WI38 (cell line): ENCODE measurements at regions not wholly inside any gene's neighbourhood (a gene's known extent, or its start where the extent isn't known, plus 50 kb on each side); places are given as distances from the start of the nearest gene placed in this dataset.

ENCODE experiments used
- H3K4me3 ChIP-seq: 2 replicates; pipeline ENCODE4 v1.5.1; 2011; ENCODE audit warnings: low read depth, mild to moderate bottlenecking, control low read depth, low read length
- TF ChIP-seq, protein P1 (sequence below): IDR thresholded peaks from 2 replicates; pipeline ENCODE4 v1.5.1; 2012; ENCODE audit warnings: low read depth, mild to moderate bottlenecking, control low read depth, low read length

DNA sequence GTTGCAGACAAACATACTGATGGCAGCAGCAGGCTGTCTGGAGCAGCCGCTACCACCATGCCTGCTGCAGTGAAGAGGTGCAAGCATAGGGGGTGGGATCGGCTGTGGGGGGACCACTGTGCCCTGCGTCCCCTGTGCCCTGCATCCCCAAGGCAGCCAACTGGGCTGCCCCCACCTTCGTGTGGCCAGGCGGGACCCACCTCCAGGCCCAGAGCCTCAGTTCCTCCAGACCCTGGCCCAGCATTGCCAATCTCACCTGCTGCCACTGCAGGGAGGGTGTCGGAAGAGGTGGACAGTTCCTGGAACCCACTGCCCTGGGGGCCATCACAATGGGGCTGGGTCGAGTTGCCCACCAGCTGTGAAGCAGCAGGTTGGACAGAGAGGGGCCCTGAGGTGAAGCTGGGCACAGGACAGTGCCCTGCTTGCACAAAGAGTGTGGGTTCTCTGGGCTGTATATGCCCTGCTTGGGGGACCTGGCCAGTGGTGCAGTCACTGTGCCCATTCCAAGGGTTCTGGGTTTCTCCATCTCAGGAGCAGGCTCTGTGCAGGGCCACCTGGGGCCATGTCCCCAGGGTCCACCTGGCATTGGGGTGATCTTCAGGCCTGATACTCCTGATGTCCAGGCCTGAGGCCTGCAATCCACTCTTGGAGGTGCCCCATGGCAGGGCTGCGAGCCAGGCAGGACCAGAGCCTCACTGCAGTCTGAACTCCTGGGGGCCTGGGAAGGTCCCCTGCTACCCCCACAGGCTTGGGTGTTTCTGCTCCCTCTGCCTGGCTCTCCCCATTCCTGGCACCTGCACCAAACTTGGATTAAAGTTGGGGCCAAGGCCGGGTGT is 261.4 kb upstream of the NRIP1 start:
- TF ChIP-seq, protein P1, sequence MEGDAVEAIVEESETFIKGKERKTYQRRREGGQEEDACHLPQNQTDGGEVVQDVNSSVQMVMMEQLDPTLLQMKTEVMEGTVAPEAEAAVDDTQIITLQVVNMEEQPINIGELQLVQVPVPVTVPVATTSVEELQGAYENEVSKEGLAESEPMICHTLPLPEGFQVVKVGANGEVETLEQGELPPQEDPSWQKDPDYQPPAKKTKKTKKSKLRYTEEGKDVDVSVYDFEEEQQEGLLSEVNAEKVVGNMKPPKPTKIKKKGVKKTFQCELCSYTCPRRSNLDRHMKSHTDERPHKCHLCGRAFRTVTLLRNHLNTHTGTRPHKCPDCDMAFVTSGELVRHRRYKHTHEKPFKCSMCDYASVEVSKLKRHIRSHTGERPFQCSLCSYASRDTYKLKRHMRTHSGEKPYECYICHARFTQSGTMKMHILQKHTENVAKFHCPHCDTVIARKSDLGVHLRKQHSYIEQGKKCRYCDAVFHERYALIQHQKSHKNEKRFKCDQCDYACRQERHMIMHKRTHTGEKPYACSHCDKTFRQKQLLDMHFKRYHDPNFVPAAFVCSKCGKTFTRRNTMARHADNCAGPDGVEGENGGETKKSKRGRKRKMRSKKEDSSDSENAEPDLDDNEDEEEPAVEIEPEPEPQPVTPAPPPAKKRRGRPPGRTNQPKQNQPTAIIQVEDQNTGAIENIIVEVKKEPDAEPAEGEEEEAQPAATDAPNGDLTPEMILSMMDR, result no peak
- no peak overlapping the region for H3K4me3 ChIP-seq

DNA sequence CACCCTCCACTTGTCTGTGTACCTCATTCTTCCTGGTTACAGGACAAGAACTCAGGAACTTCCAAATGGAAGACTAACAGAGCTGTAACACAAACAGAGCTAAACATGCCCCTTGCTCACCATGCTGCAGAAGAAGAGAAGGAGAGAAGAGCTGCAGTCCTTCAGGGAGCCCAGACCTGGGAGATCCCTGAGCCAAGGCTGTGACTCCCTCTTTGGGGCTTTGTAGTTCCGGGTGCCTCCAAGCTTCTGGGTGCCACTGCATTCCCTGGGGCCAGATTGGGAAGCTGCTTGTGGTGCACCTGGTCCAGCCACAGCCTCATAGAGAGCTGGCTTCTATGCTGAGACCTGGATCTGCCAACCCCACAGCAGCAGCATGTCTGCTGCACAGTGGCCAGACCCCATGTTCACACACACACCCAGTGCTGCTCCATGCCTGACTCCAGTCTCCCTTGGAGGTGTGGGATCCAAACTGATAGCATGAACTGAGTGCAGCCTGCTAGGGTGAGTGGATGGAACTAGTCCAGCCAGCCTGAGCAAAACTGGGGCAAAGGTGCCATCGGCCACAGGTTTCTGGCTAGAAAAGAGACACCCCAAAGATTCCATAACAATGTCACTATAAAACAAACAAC is 263.0 kb upstream of the NRIP1 start:
- TF ChIP-seq, protein P1, result no peak
- no peak overlapping the region for H3K4me3 ChIP-seq

DNA sequence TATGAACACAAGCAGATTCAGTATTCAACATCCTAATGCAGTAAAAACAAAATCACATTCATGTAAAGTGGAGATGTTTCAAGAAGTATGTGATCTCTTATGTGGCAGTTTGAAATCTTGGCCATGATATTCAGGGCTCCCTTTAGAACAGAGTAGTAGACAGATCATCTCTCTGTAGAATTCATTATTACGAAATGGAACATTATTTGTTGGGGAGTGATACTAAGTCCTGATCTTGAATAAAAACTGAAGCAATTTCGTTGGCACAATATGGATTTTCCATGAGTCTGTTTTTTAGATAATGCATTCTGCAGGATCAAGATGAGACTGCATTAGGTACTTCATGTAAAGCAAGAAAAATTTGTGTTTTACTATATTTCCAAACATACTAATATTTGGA is 264.4 kb upstream of the NRIP1 start:
- no peak overlapping the region for H3K4me3 ChIP-seq
- TF ChIP-seq, protein P1, result no peak

DNA sequence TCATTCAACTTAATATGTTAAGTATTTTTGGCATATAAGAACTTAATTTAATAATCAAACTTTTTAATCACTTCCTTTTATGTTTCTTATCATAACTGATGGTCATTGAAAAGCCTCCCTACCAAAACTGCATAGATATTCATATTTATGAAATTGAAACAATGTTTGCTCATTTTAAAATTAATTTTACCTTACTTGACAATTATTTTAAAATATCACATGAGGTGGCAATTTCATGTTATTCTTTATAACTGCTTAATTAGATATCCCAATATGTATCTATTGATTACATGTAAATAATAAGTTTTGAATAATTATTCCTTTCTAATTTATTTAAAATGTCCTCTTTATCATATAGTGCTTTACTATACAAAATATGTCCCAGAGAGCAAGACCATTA is 266.1 kb upstream of the NRIP1 start:
- no peak overlapping the region for H3K4me3 ChIP-seq
- TF ChIP-seq, protein P1, result no peak

DNA sequence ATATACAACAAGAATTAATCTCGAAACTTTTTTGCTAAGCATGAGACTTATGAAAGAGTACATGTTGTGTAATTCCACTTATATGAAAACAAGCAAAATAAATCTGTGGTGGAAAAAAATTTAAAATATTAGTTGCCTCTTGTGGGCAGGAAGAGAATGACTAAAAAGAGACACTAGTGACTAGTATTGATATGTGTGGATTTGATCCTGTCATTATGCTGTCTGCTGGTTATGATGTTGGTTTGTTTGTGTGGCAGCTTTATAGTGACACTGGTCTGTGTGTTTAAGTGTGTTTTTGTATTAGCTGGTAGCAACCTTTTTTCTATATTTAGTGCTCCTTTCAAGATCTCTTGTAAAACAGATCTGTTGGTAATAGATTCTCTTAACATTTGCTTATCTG is 267.8 kb upstream of the NRIP1 start:
- TF ChIP-seq, protein P1, result no peak

DNA sequence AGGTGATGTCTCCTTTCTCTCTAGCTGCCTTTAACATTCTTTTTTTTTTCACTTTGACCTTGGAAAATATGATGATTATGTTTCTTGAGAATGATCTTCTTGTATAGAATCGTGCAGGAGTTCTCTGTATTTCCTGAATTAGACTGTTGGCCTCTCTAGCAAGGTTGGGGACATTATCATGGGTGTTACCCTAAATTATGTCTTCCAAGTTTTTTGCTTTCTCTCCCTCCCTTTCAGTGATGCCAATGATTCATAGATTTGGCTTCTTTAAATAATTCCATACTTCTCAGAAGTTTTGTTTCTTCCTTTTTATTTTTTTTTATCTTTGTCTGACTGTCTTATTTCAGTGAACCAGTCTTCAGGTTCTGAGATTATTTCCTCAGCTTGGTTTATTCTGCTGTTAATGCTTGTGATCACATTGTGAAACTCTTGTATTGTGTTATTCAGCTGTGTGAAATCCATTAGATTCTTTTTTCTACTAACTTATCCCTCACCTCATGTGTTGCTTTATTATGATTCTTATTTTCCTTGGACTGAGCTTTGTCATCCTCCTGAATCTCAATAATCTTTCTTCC is 268.4 kb upstream of the NRIP1 start:
- TF ChIP-seq, protein P1, result no peak
- H3K4me3 ChIP-seq, result no peak overlapping the region

More for the DNA sequence above, 267.8 kb upstream of the NRIP1 start:
- H3K4me3 ChIP-seq, result no peak overlapping the region

DNA sequence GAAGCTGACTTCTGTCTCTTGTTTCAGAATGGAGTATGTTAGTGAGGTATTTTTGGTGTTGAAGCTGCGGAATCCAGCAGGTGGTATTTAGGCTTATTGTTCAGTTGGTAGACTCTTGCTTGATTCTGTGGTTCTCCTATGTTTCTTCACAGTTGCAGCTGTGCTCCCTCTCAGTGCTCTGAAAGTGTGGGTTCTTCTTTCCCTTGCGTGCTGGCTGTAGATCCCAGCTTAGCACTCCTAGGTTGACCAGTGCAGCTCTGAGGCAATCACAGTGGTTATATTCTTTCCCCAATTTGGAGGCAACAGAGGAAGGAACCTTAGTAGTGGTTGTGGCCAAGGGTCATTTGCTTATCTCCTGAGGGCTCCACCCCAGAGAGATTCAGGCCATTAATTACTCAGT is 269.2 kb upstream of the NRIP1 start:
- no peak overlapping the region for H3K4me3 ChIP-seq
- TF ChIP-seq, protein P1, result no peak
